Fibroblast of skin of right biceps (primary cell): ENCODE measurements at regions not wholly inside any gene's neighbourhood (a gene's known extent, or its start where the extent isn't known, plus 50 kb on each side); places are given as distances from the start of the nearest gene placed in this dataset.

Experiments used
- DNase-seq: peaks from one replicate; pipeline ENCODE4 v3.0.0-alpha.2; 2013

GRCh38 chr15:100824211-100824610 is 55.4 kb upstream of the ALDH1A3 start:
- DNase-seq, result no peak

DNA sequence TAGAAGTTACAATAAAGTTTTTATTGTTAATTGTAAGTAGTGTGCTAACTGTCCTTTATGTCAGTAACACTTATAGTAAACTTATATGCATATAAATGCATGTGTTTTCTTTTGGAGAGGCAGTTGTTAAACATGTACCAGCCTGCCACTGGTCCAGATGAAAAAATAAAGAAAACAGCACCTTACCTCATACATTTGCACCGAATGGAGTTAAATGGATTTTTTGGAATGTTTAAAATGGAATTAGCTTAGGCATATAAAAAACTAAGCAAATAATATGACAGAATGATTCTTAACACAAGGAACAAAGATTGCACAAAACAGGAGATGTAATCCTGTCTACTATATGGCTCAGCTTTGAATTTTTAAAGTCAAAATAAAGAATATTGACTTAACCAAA is 50.2 kb upstream of the ALDH1A3 start:
- no peak for DNase-seq
